BLaER1 (cell line): ENCODE measurements at regions not wholly inside any gene's neighbourhood (a gene's known extent, or its start where the extent isn't known, plus 50 kb on each side); places are given as distances from the start of the nearest gene placed in this dataset.

Experiments
- H3K27ac ChIP-seq: shearing (Covaris generic); formaldehyde crosslinking; 2 replicates; pipeline ENCODE4 v1.8.1; 2022
- H3K27me3 ChIP-seq: shearing (Covaris generic); formaldehyde crosslinking; 2 replicates; pipeline ENCODE4 v1.8.1; 2022
- H3K36me3 ChIP-seq: shearing (Covaris generic); formaldehyde crosslinking; 2 replicates; pipeline ENCODE4 v1.8.1; 2022
- H3K4me1 ChIP-seq: shearing (Covaris generic); formaldehyde crosslinking; 2 replicates; pipeline ENCODE4 v1.8.1; 2022
- H3K4me2 ChIP-seq: shearing (Covaris generic); formaldehyde crosslinking; 2 replicates; pipeline ENCODE4 v1.8.1; 2022
- H3K4me3 ChIP-seq: shearing (Covaris generic); formaldehyde crosslinking; 2 replicates; pipeline ENCODE4 v1.8.1; 2022
- H3K9ac ChIP-seq: shearing (Covaris generic); formaldehyde crosslinking; 2 replicates; pipeline ENCODE4 v1.8.1; 2022
- H3K9me3 ChIP-seq: shearing (Covaris generic); formaldehyde crosslinking; 2 replicates; pipeline ENCODE4 v1.8.1; 2022
- H4K20me1 ChIP-seq: shearing (Covaris generic); formaldehyde crosslinking; 2 replicates; pipeline ENCODE4 v1.8.1; 2022
- Cebpa-rat ChIP-seq: shearing (Covaris generic); IDR thresholded peaks from 2 replicates; pipeline ENCODE4 v1.8.1; 2022

GRCh38 chr1:55707196-55707595 lies 492.0 kb upstream of the USP24 start:
- no peak overlapping the region for H3K27ac ChIP-seq
- no peak overlapping the region for H3K4me2 ChIP-seq
- no peaks in the 10 kb centered on the region for H3K36me3 ChIP-seq
- H3K4me3 ChIP-seq: no peak overlapping the region
- H4K20me1 ChIP-seq: no peaks in the 10 kb centered on the region
- H3K27me3 ChIP-seq: no peaks in the 10 kb centered on the region
- H3K4me1 ChIP-seq: peaks cover 8% of the 10 kb centered on the region
- no peaks in the 10 kb centered on the region for H3K9me3 ChIP-seq
- no peak for TF ChIP-seq Cebpa-rat
- no peak overlapping the region for H3K9ac ChIP-seq

DNA sequence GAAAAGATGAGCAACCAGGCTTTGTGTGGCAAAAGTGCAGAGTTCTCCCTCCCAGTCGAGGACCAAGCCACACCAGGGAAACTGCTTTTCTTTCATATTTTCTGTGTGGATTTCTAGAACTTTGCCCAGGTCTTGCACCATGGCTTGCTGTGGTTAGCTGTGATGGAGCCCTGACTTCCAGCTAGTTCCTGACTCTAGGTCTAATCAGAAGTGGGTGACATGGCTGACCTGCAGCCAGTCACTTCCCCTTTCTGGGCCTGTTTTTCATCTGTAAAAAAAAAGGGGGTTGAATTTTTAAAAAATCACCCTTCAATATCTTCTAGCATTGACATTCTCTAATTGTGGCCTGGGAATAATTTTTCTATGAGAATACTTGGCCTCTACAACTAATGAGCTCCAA lies 491.2 kb upstream of the USP24 start:
- Histone ChIP-seq H4K20me1 (no peaks in the 10 kb centered on the region), H3K36me3 (no peaks in the 10 kb centered on the region), H3K4me3 (no peak overlapping the region), H3K9ac (no peak overlapping the region), H3K9me3 (no peaks in the 10 kb centered on the region), H3K27me3 (no peaks in the 10 kb centered on the region), H3K4me2 (no peak overlapping the region), H3K4me1 (peaks cover 5% of the 10 kb centered on the region; the same call in 1 of the 2 replicates), H3K27ac (no peak overlapping the region)
- no peak for TF ChIP-seq Cebpa-rat

DNA sequence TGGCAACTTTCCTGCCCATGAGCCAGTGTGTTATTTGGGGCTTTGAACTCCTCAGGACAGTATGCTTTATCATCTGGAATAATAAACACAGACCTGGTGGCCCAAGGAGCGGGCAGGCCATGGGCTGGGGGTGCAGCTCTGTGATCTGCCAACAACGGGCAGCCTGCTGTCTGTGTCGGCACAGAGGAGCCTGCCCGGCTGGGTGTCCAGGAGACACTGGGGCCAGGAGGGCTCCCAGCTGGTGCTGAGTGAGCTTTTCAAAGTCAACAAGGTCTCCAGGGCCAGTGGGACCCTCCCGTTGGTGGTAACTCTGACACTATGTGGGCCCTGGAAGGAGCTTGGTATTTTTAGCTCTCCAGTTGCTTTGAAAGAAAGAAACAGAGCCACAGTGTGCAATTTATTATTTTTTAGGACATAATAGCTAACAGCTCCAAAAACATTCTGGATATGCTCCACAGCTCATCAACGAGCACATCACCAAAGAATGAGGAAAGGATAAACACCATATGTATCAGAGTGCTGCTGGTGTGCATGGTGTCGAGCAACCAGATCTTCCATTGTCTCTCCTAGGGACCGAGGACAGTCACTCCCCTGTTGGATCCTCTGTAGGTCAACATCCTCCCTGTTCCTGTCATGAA lies 488.7 kb upstream of the USP24 start:
- Histone ChIP-seq H3K36me3 (no peaks in the 10 kb centered on the region), H4K20me1 (no peaks in the 10 kb centered on the region), H3K4me2 (no peak overlapping the region), H3K27ac (no peak overlapping the region), H3K4me3 (no peak overlapping the region), H3K4me1 (peaks cover 5% of the 10 kb centered on the region; the same call in 1 of the 2 replicates), H3K9ac (no peak overlapping the region), H3K9me3 (no peaks in the 10 kb centered on the region), H3K27me3 (no peaks in the 10 kb centered on the region)
- TF ChIP-seq Cebpa-rat: no peak

DNA sequence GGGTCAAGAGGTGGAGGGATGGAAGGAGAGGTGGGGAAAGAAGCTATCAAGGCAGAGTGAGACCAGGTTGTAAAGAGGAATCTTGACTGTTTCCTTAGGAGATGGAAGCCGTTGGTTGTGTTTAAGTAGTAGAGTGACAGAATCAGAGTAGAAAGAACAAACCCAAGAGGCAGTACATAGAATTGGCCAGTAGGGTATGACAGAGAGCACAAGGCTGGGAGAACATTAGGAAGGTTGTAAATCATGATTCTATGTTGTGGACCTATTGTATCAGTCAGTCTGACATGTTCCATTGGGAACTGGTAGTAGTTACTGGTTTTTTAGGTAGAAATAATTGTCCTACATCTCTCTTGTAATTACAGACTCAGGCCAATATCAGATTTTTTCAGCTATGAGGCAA lies 486.9 kb upstream of the USP24 start:
- Histone ChIP-seq H4K20me1 (no peaks in the 10 kb centered on the region), H3K4me3 (no peak overlapping the region), H3K36me3 (no peaks in the 10 kb centered on the region), H3K4me2 (no peak overlapping the region), H3K9ac (no peak overlapping the region), H3K27me3 (no peaks in the 10 kb centered on the region), H3K4me1 (peaks cover 5% of the 10 kb centered on the region; the same call in 1 of the 2 replicates), H3K27ac (no peak overlapping the region), H3K9me3 (no peaks in the 10 kb centered on the region)
- TF ChIP-seq Cebpa-rat: no peak

GRCh38 chr1:55700359-55701130 lies 485.4 kb upstream of the USP24 start:
- H3K4me3 ChIP-seq: no peak overlapping the region
- no peak overlapping the region for H3K27ac ChIP-seq
- H3K9ac ChIP-seq: no peak overlapping the region
- H4K20me1 ChIP-seq: no peaks in the 10 kb centered on the region
- H3K36me3 ChIP-seq: no peaks in the 10 kb centered on the region
- no peaks in the 10 kb centered on the region for H3K9me3 ChIP-seq
- no peaks in the 10 kb centered on the region for H3K27me3 ChIP-seq
- no peak for TF ChIP-seq Cebpa-rat
- no peaks in the 10 kb centered on the region for H3K4me1 ChIP-seq
- no peak overlapping the region for H3K4me2 ChIP-seq

- H3K9me3 ChIP-seq: no peaks in the 10 kb centered on the region
- no peaks in the 10 kb centered on the region for H3K36me3 ChIP-seq
- H3K4me3 ChIP-seq: no peak overlapping the region
- no peak overlapping the region for H3K27ac ChIP-seq
- TF ChIP-seq Cebpa-rat: no peak
- H3K4me1 ChIP-seq: no peaks in the 10 kb centered on the region
- no peaks in the 10 kb centered on the region for H4K20me1 ChIP-seq
- no peak overlapping the region for H3K4me2 ChIP-seq
- no peaks in the 10 kb centered on the region for H3K27me3 ChIP-seq
- H3K9ac ChIP-seq: no peak overlapping the region
Observed at GRCh38 chr1:55699228-55699627, 484.1 kb upstream of the USP24 start.

DNA sequence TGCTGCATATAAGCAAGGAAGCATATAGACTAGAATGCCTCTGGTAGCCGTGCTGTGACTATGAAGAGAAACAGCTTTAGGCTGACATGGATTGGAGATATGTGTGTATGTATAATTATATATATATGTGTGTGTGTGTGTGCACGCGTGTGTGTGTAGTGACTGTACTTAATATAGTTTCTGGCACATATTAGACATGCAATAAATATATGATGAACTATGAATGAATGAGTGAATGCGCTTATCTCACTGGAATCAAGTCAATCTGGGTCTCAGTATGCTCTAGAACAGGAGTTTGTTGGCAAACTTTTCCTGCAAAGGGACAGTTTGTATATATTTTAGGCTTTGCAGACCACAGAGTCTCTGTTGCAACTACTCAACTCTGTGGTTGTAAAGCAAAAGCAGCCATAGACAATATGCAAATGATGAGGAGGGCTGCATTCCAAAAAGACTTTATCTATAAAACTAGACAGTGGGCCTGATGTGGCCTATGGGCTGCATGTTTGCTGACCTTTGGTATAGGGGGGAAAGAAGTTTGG lies 482.9 kb upstream of the USP24 start:
- H3K4me3 ChIP-seq: no peak overlapping the region
- no peak overlapping the region for H3K9ac ChIP-seq
- no peaks in the 10 kb centered on the region for H3K27me3 ChIP-seq
- H3K9me3 ChIP-seq: no peaks in the 10 kb centered on the region
- H3K4me2 ChIP-seq: no peak overlapping the region
- H3K27ac ChIP-seq: no peak overlapping the region
- H4K20me1 ChIP-seq: no peaks in the 10 kb centered on the region
- no peaks in the 10 kb centered on the region for H3K4me1 ChIP-seq
- H3K36me3 ChIP-seq: no peaks in the 10 kb centered on the region
- TF ChIP-seq Cebpa-rat: no peak

GRCh38 chr1:55696891-55697290 lies 481.7 kb upstream of the USP24 start:
- H3K4me1 ChIP-seq: no peaks in the 10 kb centered on the region
- H3K9ac ChIP-seq: no peak overlapping the region

DNA sequence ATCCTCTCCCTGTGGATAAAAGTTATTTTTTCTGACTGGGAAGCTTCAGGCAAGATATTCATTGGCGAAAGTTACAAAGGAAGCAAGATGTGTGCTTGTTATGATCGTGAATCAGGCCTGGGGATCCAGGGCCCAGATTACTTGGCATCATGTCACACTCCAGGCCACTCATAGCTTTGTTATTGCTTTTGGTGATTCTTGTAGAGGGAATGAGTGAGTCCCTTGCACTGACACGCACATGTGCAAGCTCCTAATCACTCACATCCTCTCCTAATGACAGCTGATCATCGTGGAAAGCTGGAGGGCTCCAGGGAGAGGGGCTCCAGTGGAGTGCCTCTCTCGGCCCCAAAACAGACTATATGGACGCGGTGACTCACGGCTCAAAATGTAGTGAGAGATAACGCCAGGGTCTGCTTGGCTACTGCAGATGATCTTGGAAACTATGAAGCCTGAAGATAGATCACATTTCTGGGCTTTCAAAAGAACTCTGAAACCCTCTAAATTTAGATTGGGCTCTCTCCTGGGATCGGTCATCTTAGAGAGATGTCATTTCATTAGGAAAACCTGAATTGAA lies 481.1 kb upstream of the USP24 start:
- no peak for TF ChIP-seq Cebpa-rat
- Histone ChIP-seq H3K4me1 (no peaks in the 10 kb centered on the region), H3K9ac (no peak overlapping the region), H3K9me3 (no peaks in the 10 kb centered on the region), H3K27me3 (no peaks in the 10 kb centered on the region), H3K4me3 (no peak overlapping the region), H4K20me1 (no peaks in the 10 kb centered on the region), H3K4me2 (no peak overlapping the region), H3K36me3 (no peaks in the 10 kb centered on the region), H3K27ac (no peak overlapping the region)

More at GRCh38 chr1:55696891-55697290, 481.7 kb upstream of the USP24 start:
- H3K9me3 ChIP-seq: no peaks in the 10 kb centered on the region
- no peaks in the 10 kb centered on the region for H3K36me3 ChIP-seq
- H4K20me1 ChIP-seq: no peaks in the 10 kb centered on the region
- H3K4me2 ChIP-seq: no peak overlapping the region
- no peaks in the 10 kb centered on the region for H3K27me3 ChIP-seq
- H3K4me3 ChIP-seq: no peak overlapping the region
- TF ChIP-seq Cebpa-rat: no peak
- H3K27ac ChIP-seq: no peak overlapping the region

DNA sequence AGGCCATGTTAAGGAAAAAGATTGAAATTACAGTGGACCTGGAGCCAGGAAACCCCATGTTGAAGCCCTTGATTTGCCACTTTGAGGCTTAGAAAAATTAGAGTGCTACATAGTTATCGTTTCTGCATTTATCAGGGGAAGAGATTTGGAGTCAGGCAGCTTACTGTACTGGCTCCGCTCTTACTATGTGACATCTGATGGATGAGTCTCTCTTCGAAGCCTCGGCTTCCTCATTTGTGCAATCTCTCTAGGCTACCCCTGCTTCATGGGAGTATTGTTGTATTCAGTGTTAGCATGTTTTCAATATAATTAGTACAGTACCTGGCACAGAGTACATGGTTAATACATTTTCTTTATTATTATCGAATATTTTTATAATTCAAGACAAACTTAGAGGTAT lies 480.4 kb upstream of the USP24 start:
- Histone ChIP-seq H3K9me3 (no peaks in the 10 kb centered on the region), H3K36me3 (no peaks in the 10 kb centered on the region), H3K4me3 (no peak overlapping the region), H3K27ac (no peak overlapping the region), H4K20me1 (no peaks in the 10 kb centered on the region), H3K9ac (no peak overlapping the region), H3K4me1 (no peaks in the 10 kb centered on the region), H3K27me3 (no peaks in the 10 kb centered on the region), H3K4me2 (no peak overlapping the region)
- no peak for TF ChIP-seq Cebpa-rat
